ENCODE measurements at regions not wholly inside any gene's neighbourhood (a gene's known extent, or its start where the extent isn't known, plus 50 kb on each side); places are given as distances from the start of the nearest gene placed in this dataset.

DNA sequence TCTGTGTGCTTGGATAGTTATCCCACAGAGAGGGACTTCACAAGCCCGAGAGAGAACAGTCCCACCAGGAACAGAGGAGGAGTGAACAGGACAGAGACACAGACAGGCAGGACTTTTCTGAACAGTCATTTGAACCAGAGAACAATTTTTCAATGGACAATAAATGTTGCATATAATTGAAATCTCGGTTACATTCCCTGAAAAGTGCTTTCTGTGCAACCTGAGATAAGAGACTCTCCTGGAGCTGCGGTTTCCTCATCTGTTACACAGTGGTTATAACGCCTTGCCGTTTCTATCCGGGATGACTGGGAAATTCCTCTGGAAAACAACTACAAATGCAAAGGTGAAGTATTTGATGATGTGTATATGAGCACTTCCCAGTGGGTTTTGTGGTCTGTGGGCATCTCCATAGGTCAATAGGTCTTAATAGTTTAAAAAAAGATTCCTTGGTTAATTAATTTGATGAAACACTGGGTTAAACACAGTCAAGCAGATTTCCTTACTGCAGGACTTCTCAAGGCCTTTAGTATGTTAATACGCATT, 87.2 kb upstream of the HPCAL1 start:
- TF ChIP-seq POLR2AphosphoS5 (IDR thresholded peaks at IDR 0.05), result no peak
- TF ChIP-seq, protein P1, sequence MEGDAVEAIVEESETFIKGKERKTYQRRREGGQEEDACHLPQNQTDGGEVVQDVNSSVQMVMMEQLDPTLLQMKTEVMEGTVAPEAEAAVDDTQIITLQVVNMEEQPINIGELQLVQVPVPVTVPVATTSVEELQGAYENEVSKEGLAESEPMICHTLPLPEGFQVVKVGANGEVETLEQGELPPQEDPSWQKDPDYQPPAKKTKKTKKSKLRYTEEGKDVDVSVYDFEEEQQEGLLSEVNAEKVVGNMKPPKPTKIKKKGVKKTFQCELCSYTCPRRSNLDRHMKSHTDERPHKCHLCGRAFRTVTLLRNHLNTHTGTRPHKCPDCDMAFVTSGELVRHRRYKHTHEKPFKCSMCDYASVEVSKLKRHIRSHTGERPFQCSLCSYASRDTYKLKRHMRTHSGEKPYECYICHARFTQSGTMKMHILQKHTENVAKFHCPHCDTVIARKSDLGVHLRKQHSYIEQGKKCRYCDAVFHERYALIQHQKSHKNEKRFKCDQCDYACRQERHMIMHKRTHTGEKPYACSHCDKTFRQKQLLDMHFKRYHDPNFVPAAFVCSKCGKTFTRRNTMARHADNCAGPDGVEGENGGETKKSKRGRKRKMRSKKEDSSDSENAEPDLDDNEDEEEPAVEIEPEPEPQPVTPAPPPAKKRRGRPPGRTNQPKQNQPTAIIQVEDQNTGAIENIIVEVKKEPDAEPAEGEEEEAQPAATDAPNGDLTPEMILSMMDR (IDR thresholded peaks at IDR 0.05), result no peak
